Stimulated activated naive B cell treated with anti-CD40 and anti-IgM and Interleukin-4, amounts not matched to agents 10 μg/mL and 1 μg/mL and 100 μg/mL, for 72 hours (primary cell): ENCODE measurements at regions not wholly inside any gene's neighbourhood (a gene's known extent, or its start where the extent isn't known, plus 50 kb on each side); places are given as distances from the start of the nearest gene placed in this dataset.

Experiments
- ATAC-seq, 2 donors: fragments of 150-1000 bp; cut with Tn5 transposase; replicated peaks; 2 replicates each; pipeline ENCODE4 v1.10.0; 2021; ENCODE audit warnings: moderate library complexity in 1 of 2
- DNase-seq: peaks from one replicate; pipeline ENCODE4 v3.0.0; 2021
- H3K27ac Mint-ChIP-seq: one replicate; pipeline ENCODE4 v1.8.0; 2022; ENCODE audit warnings: mild to moderate bottlenecking, mixed read lengths
- H3K27me3 Mint-ChIP-seq, 2 donors: one replicate each; pipeline ENCODE4 v1.8.0; 2022; ENCODE audit warnings: mixed read lengths in 2 of 2
- H3K36me3 Mint-ChIP-seq, 2 donors: one replicate each; pipeline ENCODE4 v1.8.0; 2022; ENCODE audit warnings: mixed read lengths in 2 of 2, mild to moderate bottlenecking in 1 of 2
- H3K4me1 Mint-ChIP-seq, 2 donors: one replicate each; pipeline ENCODE4 v1.8.0; 2022; ENCODE audit warnings: mixed read lengths in 2 of 2, mild to moderate bottlenecking in 1 of 2
- H3K4me3 Mint-ChIP-seq, 2 donors: one replicate each; pipeline ENCODE4 v1.8.0; 2022; ENCODE audit warnings: mild to moderate bottlenecking in 2 of 2, mixed read lengths in 2 of 2, moderate library complexity in 1 of 2
- H3K9me3 Mint-ChIP-seq, 2 donors: one replicate each; pipeline ENCODE4 v1.8.0; 2022; ENCODE audit warnings: mixed read lengths in 2 of 2, mild to moderate bottlenecking in 1 of 2

- H3K4me1 Mint-ChIP-seq: no peaks in the 10 kb centered on the region
- ATAC-seq (no peak), DNase-seq (no peak)
- no peak overlapping the region for H3K4me3 Mint-ChIP-seq
- H3K27me3 Mint-ChIP-seq: peaks cover 0 to 10% of the 10 kb centered on the region in 2 donors
- peaks cover 0 to 2% of the 10 kb centered on the region in 2 donors for H3K9me3 Mint-ChIP-seq
- H3K27ac Mint-ChIP-seq: no peak overlapping the region
- H3K36me3 Mint-ChIP-seq: no peaks in the 10 kb centered on the region
Observed at GRCh38 chr20:40431112-40431511, 257.9 kb downstream of the MAFB start.

GRCh38 chr20:40427026-40427425, 262.0 kb downstream of the MAFB start:
- H3K9me3 Mint-ChIP-seq: peaks cover 2 to 4% of the 10 kb centered on the region in 2 donors
- ATAC-seq (no peak), DNase-seq (no peak)
- H3K36me3 Mint-ChIP-seq: no peaks in the 10 kb centered on the region
- H3K27ac Mint-ChIP-seq: no peak overlapping the region
- H3K4me3 Mint-ChIP-seq: no peak overlapping the region
- no peaks in the 10 kb centered on the region for H3K4me1 Mint-ChIP-seq
- peaks cover 0 to 10% of the 10 kb centered on the region in 2 donors for H3K27me3 Mint-ChIP-seq

GRCh38 chr20:40424695-40425094, 264.3 kb downstream of the MAFB start:
- Mint-ChIP-seq H3K27me3 (peaks cover 0 to 5% of the 10 kb centered on the region in 2 donors), H3K9me3 (peaks cover 2 to 4% of the 10 kb centered on the region in 2 donors), H3K36me3 (no peaks in the 10 kb centered on the region), H3K4me3 (no peak overlapping the region), H3K4me1 (no peaks in the 10 kb centered on the region), H3K27ac (no peak overlapping the region)
- DNase-seq (no peak), ATAC-seq (no peak)

- Mint-ChIP-seq H3K27ac (no peak overlapping the region), H3K9me3 (peaks cover 2 to 4% of the 10 kb centered on the region in 2 donors), H3K27me3 (no peaks in the 10 kb centered on the region), H3K36me3 (no peaks in the 10 kb centered on the region), H3K4me3 (no peak overlapping the region), H3K4me1 (no peaks in the 10 kb centered on the region)
- ATAC-seq (no peak), DNase-seq (no peak)
Observed at GRCh38 chr20:40422656-40423055, 266.4 kb downstream of the MAFB start.

GRCh38 chr20:40416274-40416673, 272.8 kb downstream of the MAFB start:
- ATAC-seq: no peak
- Mint-ChIP-seq H3K36me3 (no peaks in the 10 kb centered on the region), H3K27ac (no peak overlapping the region), H3K4me1 (no peaks in the 10 kb centered on the region), H3K4me3 (no peak overlapping the region), H3K27me3 (peaks cover 1 to 6% of the 10 kb centered on the region in 2 donors), H3K9me3 (peaks cover 1 to 9% of the 10 kb centered on the region in 2 donors)
- no peak for DNase-seq

GRCh38 chr20:40414843-40415615, 274.0 kb downstream of the MAFB start:
- Mint-ChIP-seq H3K4me1 (no peaks in the 10 kb centered on the region), H3K27me3 (peaks cover 6 to 7% of the 10 kb centered on the region in 2 donors), H3K36me3 (no peaks in the 10 kb centered on the region), H3K9me3 (peaks cover 1 to 9% of the 10 kb centered on the region in 2 donors), H3K4me3 (no peak overlapping the region), H3K27ac (no peak overlapping the region)
- ATAC-seq (no peak), DNase-seq (no peak)

- Mint-ChIP-seq H3K36me3 (no peaks in the 10 kb centered on the region), H3K27ac (no peak overlapping the region), H3K9me3 (no peaks in the 10 kb centered on the region), H3K4me1 (no peaks in the 10 kb centered on the region), H3K4me3 (no peak overlapping the region), H3K27me3 (peaks cover 9 to 11% of the 10 kb centered on the region in 2 donors)
- DNase-seq (no peak), ATAC-seq (no peak)
Observed at GRCh38 chr20:40410028-40410427, 279.0 kb downstream of the MAFB start.

- H3K9me3 Mint-ChIP-seq: peaks cover 4 to 6% of the 10 kb centered on the region in 2 donors
- H3K4me3 Mint-ChIP-seq: no peak overlapping the region
- no peak for ATAC-seq
- no peaks in the 10 kb centered on the region for H3K4me1 Mint-ChIP-seq
- H3K27ac Mint-ChIP-seq: no peak overlapping the region
- DNase-seq: no peak
- no peaks in the 10 kb centered on the region for H3K36me3 Mint-ChIP-seq
- no peaks in the 10 kb centered on the region for H3K27me3 Mint-ChIP-seq
Observed at GRCh38 chr20:40397467-40397866, 291.6 kb downstream of the MAFB start.

GRCh38 chr20:40393197-40394079, 295.6 kb downstream of the MAFB start:
- Mint-ChIP-seq H3K27me3 (no peaks in the 10 kb centered on the region), H3K9me3 (peaks cover 0 to 3% of the 10 kb centered on the region in 2 donors), H3K36me3 (no peaks in the 10 kb centered on the region), H3K4me3 (no peak overlapping the region), H3K4me1 (no peaks in the 10 kb centered on the region), H3K27ac (no peak overlapping the region)
- no peak for ATAC-seq
- DNase-seq: no peak

- Mint-ChIP-seq H3K9me3 (peaks cover 3 to 6% of the 10 kb centered on the region in 2 donors), H3K36me3 (no peaks in the 10 kb centered on the region), H3K4me3 (no peak overlapping the region), H3K27me3 (no peaks in the 10 kb centered on the region), H3K4me1 (no peaks in the 10 kb centered on the region), H3K27ac (no peak overlapping the region)
- ATAC-seq (no peak), DNase-seq (no peak)
Observed at GRCh38 chr20:40390654-40391053, 298.4 kb downstream of the MAFB start.

- no peak for ATAC-seq
- Mint-ChIP-seq H3K4me1 (no peaks in the 10 kb centered on the region), H3K27ac (no peak overlapping the region), H3K9me3 (peaks cover 0 to 4% of the 10 kb centered on the region in 2 donors), H3K36me3 (no peaks in the 10 kb centered on the region), H3K4me3 (no peak overlapping the region), H3K27me3 (no peaks in the 10 kb centered on the region)
- no peak for DNase-seq
Observed at GRCh38 chr20:40370800-40371199, 318.2 kb downstream of the MAFB start.

- Mint-ChIP-seq H3K4me1 (no peaks in the 10 kb centered on the region), H3K27me3 (peaks cover 4 to 5% of the 10 kb centered on the region in 2 donors), H3K36me3 (no peaks in the 10 kb centered on the region), H3K9me3 (no peaks in the 10 kb centered on the region), H3K4me3 (no peak overlapping the region), H3K27ac (no peak overlapping the region)
- no peak for DNase-seq
- ATAC-seq: no peak
Observed at GRCh38 chr20:40368876-40369275, 320.2 kb downstream of the MAFB start.

GRCh38 chr20:40361916-40362315, 327.1 kb downstream of the MAFB start:
- peaks cover 5 to 9% of the 10 kb centered on the region in 2 donors for H3K27me3 Mint-ChIP-seq
- peaks cover 0 to 3% of the 10 kb centered on the region in 2 donors for H3K9me3 Mint-ChIP-seq
- H3K27ac Mint-ChIP-seq: no peak overlapping the region
- no peaks in the 10 kb centered on the region for H3K4me1 Mint-ChIP-seq
- no peak overlapping the region for H3K4me3 Mint-ChIP-seq
- DNase-seq (no peak), ATAC-seq (no peak)
- no peaks in the 10 kb centered on the region for H3K36me3 Mint-ChIP-seq

- Mint-ChIP-seq H3K4me1 (no peaks in the 10 kb centered on the region), H3K27ac (no peak overlapping the region), H3K36me3 (no peaks in the 10 kb centered on the region), H3K27me3 (peaks cover 0 to 5% of the 10 kb centered on the region in 2 donors), H3K4me3 (no peak overlapping the region), H3K9me3 (peaks cover 0 to 3% of the 10 kb centered on the region in 2 donors)
- ATAC-seq (no peak), DNase-seq (no peak)
Observed at GRCh38 chr20:40359131-40359912, 329.7 kb downstream of the MAFB start.
